Nephron progenitor cell (in vitro differentiated cells): ENCODE measurements at regions not wholly inside any gene's neighbourhood (a gene's known extent, or its start where the extent isn't known, plus 50 kb on each side); places are given as distances from the start of the nearest gene placed in this dataset.

ENCODE experiments used
- DNase-seq: peaks from one replicate; pipeline ENCODE4 v3.0.0; 2021
- H3K27ac Mint-ChIP-seq: 2 replicates; pipeline ENCODE4 v1.8.0; 2021; ENCODE audit warnings: mild to moderate bottlenecking, moderate library complexity, mixed read lengths
- H3K27me3 Mint-ChIP-seq: 2 replicates; pipeline ENCODE4 v1.8.0; 2021; ENCODE audit warnings: mild to moderate bottlenecking, low read depth, mixed read lengths; ENCODE audit not compliant: poor library complexity
- H3K36me3 Mint-ChIP-seq: 2 replicates; pipeline ENCODE4 v1.8.0; 2021; ENCODE audit warnings: low read depth, mixed read lengths
- H3K4me1 Mint-ChIP-seq: 2 replicates; pipeline ENCODE4 v1.8.0; 2021; ENCODE audit warnings: mixed read lengths
- H3K4me3 Mint-ChIP-seq: 2 replicates; pipeline ENCODE4 v1.8.0; 2021; ENCODE audit warnings: mild to moderate bottlenecking, moderate library complexity, mixed read lengths
- H3K9me3 Mint-ChIP-seq: 2 replicates; pipeline ENCODE4 v1.8.0; 2021; ENCODE audit warnings: mild to moderate bottlenecking, moderate library complexity, mixed read lengths
- CTCF ChIP-seq: fragments of 200-600 bp; sonication (generic); IDR thresholded peaks from 2 replicates; pipeline ENCODE4 v1.5.0; 2021; ENCODE audit warnings: antibody characterized with exemption

GRCh38 chr10:106396192-106396591 is 768.3 kb downstream of the SORCS1 start:
- no peak for DNase-seq
- H3K27me3 Mint-ChIP-seq: peaks cover 6% of the 10 kb centered on the region
- no peaks in the 10 kb centered on the region for H3K36me3 Mint-ChIP-seq
- H3K4me1 Mint-ChIP-seq: no peaks in the 10 kb centered on the region
- H3K4me3 Mint-ChIP-seq: no peak overlapping the region
- no peak overlapping the region for H3K27ac Mint-ChIP-seq
- no peak for TF ChIP-seq CTCF
- no peaks in the 10 kb centered on the region for H3K9me3 Mint-ChIP-seq

GRCh38 chr10:106395041-106395749 is 769.3 kb downstream of the SORCS1 start:
- Mint-ChIP-seq H3K27me3 (peaks cover 6% of the 10 kb centered on the region), H3K36me3 (no peaks in the 10 kb centered on the region), H3K27ac (no peak overlapping the region), H3K4me3 (no peak overlapping the region), H3K4me1 (no peaks in the 10 kb centered on the region), H3K9me3 (no peaks in the 10 kb centered on the region)
- no peak for DNase-seq
- TF ChIP-seq CTCF: no peak

- no peaks in the 10 kb centered on the region for H3K4me1 Mint-ChIP-seq
- H3K9me3 Mint-ChIP-seq: no peaks in the 10 kb centered on the region
- H3K4me3 Mint-ChIP-seq: no peak overlapping the region
- H3K27ac Mint-ChIP-seq: no peak overlapping the region
- no peak for DNase-seq
- H3K36me3 Mint-ChIP-seq: no peaks in the 10 kb centered on the region
- peaks cover 2% of the 10 kb centered on the region for H3K27me3 Mint-ChIP-seq
- no peak for TF ChIP-seq CTCF
Measured at GRCh38 chr10:106392778-106393177, 771.7 kb downstream of the SORCS1 start.

DNA sequence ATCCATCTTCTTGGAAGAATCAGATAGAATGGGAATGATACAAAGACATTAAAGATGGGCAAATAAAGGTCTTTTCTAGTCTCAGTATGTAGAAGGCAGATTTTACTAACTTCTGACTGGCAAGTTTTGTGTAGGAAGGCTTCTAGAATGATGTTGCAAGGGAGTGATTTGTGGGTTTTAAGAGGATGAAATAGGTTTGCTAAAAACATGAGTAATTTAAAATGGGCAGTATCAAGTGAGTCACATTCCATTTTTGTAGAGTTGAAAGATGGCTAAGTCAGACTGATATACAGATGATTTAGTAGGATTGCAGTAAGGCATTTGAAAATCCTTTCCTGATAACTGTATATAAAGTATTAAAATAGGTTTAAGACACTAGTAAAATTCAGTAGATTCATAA is 777.4 kb downstream of the SORCS1 start:
- no peaks in the 10 kb centered on the region for H3K9me3 Mint-ChIP-seq
- H3K27me3 Mint-ChIP-seq: peaks cover 4% of the 10 kb centered on the region
- no peaks in the 10 kb centered on the region for H3K36me3 Mint-ChIP-seq
- H3K4me3 Mint-ChIP-seq: no peak overlapping the region
- no peaks in the 10 kb centered on the region for H3K4me1 Mint-ChIP-seq
- no peak overlapping the region for H3K27ac Mint-ChIP-seq
- TF ChIP-seq CTCF: no peak
- no peak for DNase-seq

- DNase-seq: no peak
- Mint-ChIP-seq H3K27ac (no peak overlapping the region), H3K4me3 (no peak overlapping the region), H3K27me3 (peaks cover 6% of the 10 kb centered on the region), H3K36me3 (no peaks in the 10 kb centered on the region), H3K9me3 (peaks cover 2% of the 10 kb centered on the region), H3K4me1 (no peaks in the 10 kb centered on the region)
- no peak for TF ChIP-seq CTCF
Measured at GRCh38 chr10:106384496-106384895, 780.0 kb downstream of the SORCS1 start.

DNA sequence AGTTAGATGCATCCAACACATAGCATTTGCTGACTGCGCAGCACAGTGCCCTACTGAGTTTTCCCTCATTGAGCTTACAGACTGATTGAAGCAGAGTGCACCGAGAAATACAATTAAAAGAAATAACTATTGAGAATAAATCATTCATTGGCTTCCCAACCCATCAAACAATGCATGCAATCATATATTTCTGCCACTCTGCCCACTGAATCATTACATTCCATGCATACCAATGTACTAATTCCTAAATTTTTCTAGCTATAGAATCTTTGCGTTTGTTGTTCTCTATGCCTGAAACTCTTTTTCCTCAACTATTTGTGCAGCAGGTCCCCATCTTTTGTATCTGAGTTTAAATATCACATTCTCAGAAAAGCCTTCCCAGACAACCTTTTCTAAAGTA is 783.8 kb downstream of the SORCS1 start:
- Mint-ChIP-seq H3K27ac (no peak overlapping the region), H3K4me1 (no peaks in the 10 kb centered on the region), H3K27me3 (peaks cover 2% of the 10 kb centered on the region), H3K36me3 (no peaks in the 10 kb centered on the region), H3K4me3 (no peak overlapping the region), H3K9me3 (peaks cover 24% of the 10 kb centered on the region)
- no peak for DNase-seq
- TF ChIP-seq CTCF: no peak
